Activated CD8-positive, alpha-beta T cell treated with anti-CD3 and anti-CD28 coated beads for 36 hours (primary cell): ENCODE measurements at regions not wholly inside any gene's neighbourhood (a gene's known extent, or its start where the extent isn't known, plus 50 kb on each side); places are given as distances from the start of the nearest gene placed in this dataset.

Experiments
- ATAC-seq: fragments of 200-7000 bp; cut with Tn5 transposase; one replicate; pipeline ENCODE4 v1.10.0; 2021; ENCODE audit warnings: mild to moderate bottlenecking, moderate library complexity
- CTCF ChIA-PET: fragments of 350-600 bp; sonication (Branson Sonifier 250); formaldehyde crosslinking; loops from one replicate; lab custom pipeline; 2021; ENCODE audit warnings: antibody characterized with exemption; lab: Charles Lee
- POLR2A ChIA-PET: fragments of 350-600 bp; sonication (Branson Sonifier 250); formaldehyde crosslinking; loops from one replicate; lab custom pipeline; 2021; ENCODE audit warnings: antibody characterized with exemption; lab: Charles Lee
- DNase-seq: peaks from one replicate; pipeline ENCODE4 v3.0.0-alpha.2; 2020
- H3K27ac Mint-ChIP-seq: one replicate; pipeline ENCODE4 v1.8.0; 2021; ENCODE audit warnings: mild to moderate bottlenecking, mixed read lengths
- H3K27me3 Mint-ChIP-seq: one replicate; pipeline ENCODE4 v1.8.0; 2021; ENCODE audit warnings: mixed read lengths
- H3K36me3 Mint-ChIP-seq: one replicate; pipeline ENCODE4 v1.8.0; 2021; ENCODE audit warnings: low read depth, mixed read lengths
- H3K4me1 Mint-ChIP-seq: one replicate; pipeline ENCODE4 v1.8.0; 2021; ENCODE audit warnings: low read depth, mixed read lengths
- H3K4me3 Mint-ChIP-seq: one replicate; pipeline ENCODE4 v1.8.0; 2021; ENCODE audit warnings: mild to moderate bottlenecking, moderate library complexity, mixed read lengths
- H3K9me3 Mint-ChIP-seq: one replicate; pipeline ENCODE4 v1.8.0; 2021; ENCODE audit warnings: mixed read lengths
- CTCF ChIP-seq: fragments of 200-600 bp; IDR thresholded peaks from one replicate; pipeline ENCODE4 v1.8.0; 2022; ENCODE audit warnings: antibody characterized with exemption, mild to moderate bottlenecking
- intact Hi-C: fragments of 100-400 bp; cut with micrococcal nuclease; formaldehyde crosslinking; loops from one replicate; pipeline ENCODE4 v1.10.0; 2022

- ATAC-seq (no peak), DNase-seq (no peak)
- Mint-ChIP-seq H3K27me3 (no peaks in the 10 kb centered on the region), H3K36me3 (peaks cover 2% of the 10 kb centered on the region), H3K4me1 (no peaks in the 10 kb centered on the region), H3K4me3 (no peak overlapping the region), H3K9me3 (peaks cover 12% of the 10 kb centered on the region), H3K27ac (no peak overlapping the region)
- ChIA-PET CTCF (interaction anchor here (0.6 to 0.9 kb wide), 2 partner anchors 22 to 55 kb away, joined by 3 read pairs; no protein-coding TSS in a partner anchor), POLR2A (no interaction called here)
- no peak for TF ChIP-seq CTCF
- intact Hi-C loops = no loop called here
These were observed 259.7 kb upstream of the PITRM1 start for GRCh38 chr10:3432081-3432825.

GRCh38 chr10:3430501-3430900 is 257.9 kb upstream of the PITRM1 start:
- DNase-seq = no peak
- no peak for ATAC-seq
- peaks cover 2% of the 10 kb centered on the region for H3K36me3 Mint-ChIP-seq
- no peaks in the 10 kb centered on the region for H3K27me3 Mint-ChIP-seq
- intact Hi-C loops = no loop called here
- no peak for TF ChIP-seq CTCF
- ChIA-PET POLR2A (no interaction called here), CTCF (no interaction called here)
- H3K9me3 Mint-ChIP-seq = peaks cover 12% of the 10 kb centered on the region
- peaks cover 5% of the 10 kb centered on the region for H3K4me1 Mint-ChIP-seq
- no peak overlapping the region for H3K27ac Mint-ChIP-seq
- no peak overlapping the region for H3K4me3 Mint-ChIP-seq

GRCh38 chr10:3429676-3430075 is 257.1 kb upstream of the PITRM1 start:
- Mint-ChIP-seq H3K4me3 (no peak overlapping the region), H3K4me1 (peaks cover 5% of the 10 kb centered on the region), H3K27me3 (no peaks in the 10 kb centered on the region), H3K9me3 (peaks cover 12% of the 10 kb centered on the region), H3K36me3 (peaks cover 2% of the 10 kb centered on the region), H3K27ac (no peak overlapping the region)
- TF ChIP-seq CTCF = no peak
- ChIA-PET CTCF (no interaction called here), POLR2A (no interaction called here)
- no peak for DNase-seq
- ATAC-seq = no peak
- intact Hi-C loops = no loop called here

GRCh38 chr10:3428826-3429225 is 256.2 kb upstream of the PITRM1 start:
- ATAC-seq = no peak
- no peak for TF ChIP-seq CTCF
- POLR2A ChIA-PET = no interaction called here
- Mint-ChIP-seq H3K9me3 (peaks cover 12% of the 10 kb centered on the region), H3K4me3 (no peak overlapping the region), H3K4me1 (peaks cover 5% of the 10 kb centered on the region), H3K27ac (no peak overlapping the region), H3K36me3 (peaks cover 2% of the 10 kb centered on the region), H3K27me3 (no peaks in the 10 kb centered on the region)
- no peak for DNase-seq
- intact Hi-C loops = no loop called here
- CTCF ChIA-PET = no interaction called here

GRCh38 chr10:3427950-3428354 is 255.4 kb upstream of the PITRM1 start:
- CTCF ChIA-PET = no interaction called here
- no peak for DNase-seq
- peaks cover 8% of the 10 kb centered on the region for H3K4me1 Mint-ChIP-seq
- no peak overlapping the region for H3K4me3 Mint-ChIP-seq
- no peak overlapping the region for H3K27ac Mint-ChIP-seq
- H3K27me3 Mint-ChIP-seq = peaks cover 4% of the 10 kb centered on the region
- H3K9me3 Mint-ChIP-seq = peaks cover 12% of the 10 kb centered on the region
- POLR2A ChIA-PET = no interaction called here
- H3K36me3 Mint-ChIP-seq = peaks cover 2% of the 10 kb centered on the region
- no peak for TF ChIP-seq CTCF
- no peak for ATAC-seq
- intact Hi-C loops = no loop called here
